ENCODE measurements at regions not wholly inside any gene's neighbourhood (a gene's known extent, or its start where the extent isn't known, plus 50 kb on each side); places are given as distances from the start of the nearest gene placed in this dataset.

GRCh38 chr2:150733051-150733618 is 245.7 kb upstream of the RND3 start:
- H3K4me1 ChIP-seq: peaks cover 9% of the 10 kb centered on the region
- H3K36me3 ChIP-seq (replicated peaks): no peaks in the 10 kb centered on the region
- no peaks in the 10 kb centered on the region for H3K27me3 ChIP-seq (ENCODE audit: low read depth)
- H3K9me3 ChIP-seq: no peaks in the 10 kb centered on the region
- no peak overlapping the region for H3K4me3 ChIP-seq
- in situ Hi-C loops (cut with MboI; ENCODE audit: low sequenced_read_pairs): no loop called here
- no peak for DNase-seq (ENCODE audit: low spot score in 2 of 2)

DNA sequence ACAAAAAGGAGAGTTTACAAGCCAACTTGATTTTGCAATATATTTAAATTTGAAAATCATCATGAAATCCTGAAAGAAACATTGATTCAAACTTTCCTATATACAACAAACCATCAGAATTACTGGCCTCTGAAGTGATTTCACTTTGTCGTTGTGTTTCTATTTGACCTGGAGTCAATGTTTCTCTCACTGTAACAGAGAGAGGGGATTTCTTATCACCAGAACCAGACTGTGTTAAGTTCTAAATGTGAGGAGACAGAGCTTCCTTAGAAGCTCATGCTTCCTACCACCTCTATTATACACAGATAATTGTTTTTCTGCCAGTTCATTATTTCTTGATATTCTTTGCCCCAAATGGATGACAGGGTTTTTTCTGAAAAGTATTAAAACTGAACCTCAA is 245.0 kb upstream of the RND3 start:
- H3K27me3 ChIP-seq (ENCODE audit: low read depth): no peaks in the 10 kb centered on the region
- no peak overlapping the region for H3K4me3 ChIP-seq
- peaks cover 9% of the 10 kb centered on the region for H3K4me1 ChIP-seq
- DNase-seq (ENCODE audit: low spot score in 2 of 2): no peak
- H3K36me3 ChIP-seq (replicated peaks): no peaks in the 10 kb centered on the region
- in situ Hi-C loops (cut with MboI; ENCODE audit: low sequenced_read_pairs): no loop called here
- no peaks in the 10 kb centered on the region for H3K9me3 ChIP-seq

DNA sequence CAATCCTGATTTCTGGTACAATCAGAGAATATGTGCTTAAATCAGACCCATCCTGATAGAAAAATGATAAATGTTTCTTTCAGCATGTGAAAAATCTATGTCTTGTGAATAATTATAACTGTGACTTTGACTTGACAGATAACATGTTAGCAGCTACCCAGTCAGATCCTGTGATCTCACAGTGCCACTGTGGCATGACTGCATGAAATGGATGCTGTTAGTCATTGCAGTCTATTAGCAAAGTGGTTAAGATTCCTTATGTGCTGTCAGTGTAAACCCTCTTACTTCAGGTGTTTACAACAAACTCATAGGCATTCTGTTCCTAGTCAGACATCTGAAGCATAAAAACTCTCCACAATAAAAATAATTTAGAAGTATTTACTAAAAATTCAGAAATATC is 244.6 kb upstream of the RND3 start:
- Histone ChIP-seq H3K4me3 (no peak overlapping the region), H3K9me3 (no peaks in the 10 kb centered on the region), H3K36me3 (replicated peaks) (no peaks in the 10 kb centered on the region), H3K27me3 (ENCODE audit: low read depth) (no peaks in the 10 kb centered on the region), H3K4me1 (peaks cover 9% of the 10 kb centered on the region)
- in situ Hi-C loops (cut with MboI; ENCODE audit: low sequenced_read_pairs): no loop called here
- DNase-seq (ENCODE audit: low spot score in 2 of 2): no peak

GRCh38 chr2:150729495-150729955 is 242.1 kb upstream of the RND3 start:
- H3K4me1 ChIP-seq: no peaks in the 10 kb centered on the region
- H3K27me3 ChIP-seq (ENCODE audit: low read depth): no peaks in the 10 kb centered on the region
- no peaks in the 10 kb centered on the region for H3K9me3 ChIP-seq
- H3K36me3 ChIP-seq (replicated peaks): no peaks in the 10 kb centered on the region
- in situ Hi-C loops (cut with MboI; ENCODE audit: low sequenced_read_pairs): no loop called here
- no peak for DNase-seq (ENCODE audit: low spot score in 2 of 2)
- H3K4me3 ChIP-seq: no peak overlapping the region

GRCh38 chr2:150718280-150718679 is 230.8 kb upstream of the RND3 start:
- in situ Hi-C loops (cut with MboI; ENCODE audit: low sequenced_read_pairs): no loop called here
- Histone ChIP-seq H3K4me3 (no peak overlapping the region), H3K9me3 (no peaks in the 10 kb centered on the region), H3K36me3 (replicated peaks) (no peaks in the 10 kb centered on the region), H3K4me1 (no peaks in the 10 kb centered on the region), H3K27me3 (ENCODE audit: low read depth) (no peaks in the 10 kb centered on the region)
- DNase-seq (ENCODE audit: low spot score in 2 of 2): no peak

- H3K36me3 ChIP-seq (replicated peaks): no peaks in the 10 kb centered on the region
- no peaks in the 10 kb centered on the region for H3K27me3 ChIP-seq (ENCODE audit: low read depth)
- no peaks in the 10 kb centered on the region for H3K4me1 ChIP-seq
- DNase-seq (ENCODE audit: low spot score in 2 of 2): no peak
- in situ Hi-C loops (cut with MboI; ENCODE audit: low sequenced_read_pairs): no loop called here
- no peak overlapping the region for H3K4me3 ChIP-seq
- H3K9me3 ChIP-seq: no peaks in the 10 kb centered on the region
These were observed 228.7 kb upstream of the RND3 start for GRCh38 chr2:150716186-150716585.

GRCh38 chr2:150715501-150715900 is 228.0 kb upstream of the RND3 start:
- H3K9me3 ChIP-seq: no peaks in the 10 kb centered on the region
- DNase-seq (ENCODE audit: low spot score in 2 of 2): no peak
- H3K4me1 ChIP-seq: no peaks in the 10 kb centered on the region
- H3K36me3 ChIP-seq (replicated peaks): no peaks in the 10 kb centered on the region
- no peak overlapping the region for H3K4me3 ChIP-seq
- H3K27me3 ChIP-seq (ENCODE audit: low read depth): no peaks in the 10 kb centered on the region
- in situ Hi-C loops (cut with MboI; ENCODE audit: low sequenced_read_pairs): no loop called here

GRCh38 chr2:150710916-150711315 is 223.4 kb upstream of the RND3 start:
- H3K9me3 ChIP-seq: no peaks in the 10 kb centered on the region
- no peaks in the 10 kb centered on the region for H3K36me3 ChIP-seq (replicated peaks)
- H3K4me3 ChIP-seq: no peak overlapping the region
- DNase-seq (ENCODE audit: low spot score in 2 of 2): no peak
- in situ Hi-C loops (cut with MboI; ENCODE audit: low sequenced_read_pairs): no loop called here
- H3K27me3 ChIP-seq (ENCODE audit: low read depth): no peaks in the 10 kb centered on the region
- peaks cover 6% of the 10 kb centered on the region for H3K4me1 ChIP-seq

DNA sequence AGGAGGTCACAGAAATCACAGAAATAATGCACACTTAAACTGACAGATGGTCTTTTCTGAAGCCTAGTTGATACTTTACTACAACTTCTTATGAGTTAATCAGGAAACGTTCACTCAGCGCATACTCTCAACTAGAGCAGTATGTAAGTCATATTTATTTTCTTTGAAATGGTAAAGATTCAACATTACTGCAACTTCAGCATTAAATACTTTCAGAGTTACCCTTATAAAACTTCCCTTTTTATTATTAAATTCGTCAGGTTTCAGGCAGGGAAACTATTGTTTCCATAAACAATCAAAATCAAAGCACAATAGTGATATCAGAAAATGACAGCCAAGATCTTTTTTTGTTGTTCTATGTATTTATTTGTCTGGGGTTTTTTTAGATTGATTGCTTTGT is 222.6 kb upstream of the RND3 start:
- no peak overlapping the region for H3K4me3 ChIP-seq
- peaks cover 10% of the 10 kb centered on the region for H3K4me1 ChIP-seq
- H3K27me3 ChIP-seq (ENCODE audit: low read depth): no peaks in the 10 kb centered on the region
- in situ Hi-C loops (cut with MboI; ENCODE audit: low sequenced_read_pairs): no loop called here
- no peaks in the 10 kb centered on the region for H3K36me3 ChIP-seq (replicated peaks)
- no peaks in the 10 kb centered on the region for H3K9me3 ChIP-seq
- DNase-seq (ENCODE audit: low spot score in 2 of 2): no peak

DNA sequence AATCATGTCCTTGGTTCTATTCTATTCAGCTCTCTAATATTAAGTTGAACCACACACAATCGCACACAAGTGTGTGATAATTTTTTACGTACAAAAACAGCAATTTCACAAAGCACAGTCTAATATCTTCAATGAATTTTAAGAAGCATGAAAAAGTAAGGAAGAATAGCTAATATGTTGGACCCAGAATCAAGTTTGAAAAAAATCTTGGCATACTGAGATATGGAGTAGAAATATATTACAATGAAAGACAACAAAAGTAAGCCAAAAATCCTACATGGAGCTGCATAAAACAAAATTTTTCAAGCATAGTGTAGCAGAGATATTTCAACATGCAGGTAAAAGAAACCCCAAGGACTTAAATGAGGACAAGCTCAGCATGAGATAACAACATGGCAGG is 219.1 kb upstream of the RND3 start:
- Histone ChIP-seq H3K4me1 (peaks cover 10% of the 10 kb centered on the region), H3K27me3 (ENCODE audit: low read depth) (no peaks in the 10 kb centered on the region), H3K9me3 (no peaks in the 10 kb centered on the region), H3K36me3 (replicated peaks) (no peaks in the 10 kb centered on the region), H3K4me3 (no peak overlapping the region)
- no peak for DNase-seq (ENCODE audit: low spot score in 2 of 2)
- in situ Hi-C loops (cut with MboI; ENCODE audit: low sequenced_read_pairs): no loop called here

GRCh38 chr2:150705767-150706166 is 218.3 kb upstream of the RND3 start:
- no peaks in the 10 kb centered on the region for H3K27me3 ChIP-seq (ENCODE audit: low read depth)
- no peaks in the 10 kb centered on the region for H3K36me3 ChIP-seq (replicated peaks)
- no peak for DNase-seq (ENCODE audit: low spot score in 2 of 2)
- in situ Hi-C loops (cut with MboI; ENCODE audit: low sequenced_read_pairs): no loop called here
- no peak overlapping the region for H3K4me3 ChIP-seq
- peaks cover 10% of the 10 kb centered on the region for H3K4me1 ChIP-seq
- H3K9me3 ChIP-seq: no peaks in the 10 kb centered on the region

GRCh38 chr2:150705357-150705756 is 217.9 kb upstream of the RND3 start:
- H3K9me3 ChIP-seq: no peaks in the 10 kb centered on the region
- H3K36me3 ChIP-seq (replicated peaks): no peaks in the 10 kb centered on the region
- H3K4me1 ChIP-seq: peaks cover 10% of the 10 kb centered on the region
- in situ Hi-C loops (cut with MboI; ENCODE audit: low sequenced_read_pairs): no loop called here
- H3K4me3 ChIP-seq: no peak overlapping the region
- no peaks in the 10 kb centered on the region for H3K27me3 ChIP-seq (ENCODE audit: low read depth)
- DNase-seq (ENCODE audit: low spot score in 2 of 2): peak in 1 of 2 experiments; percentile 9

DNA sequence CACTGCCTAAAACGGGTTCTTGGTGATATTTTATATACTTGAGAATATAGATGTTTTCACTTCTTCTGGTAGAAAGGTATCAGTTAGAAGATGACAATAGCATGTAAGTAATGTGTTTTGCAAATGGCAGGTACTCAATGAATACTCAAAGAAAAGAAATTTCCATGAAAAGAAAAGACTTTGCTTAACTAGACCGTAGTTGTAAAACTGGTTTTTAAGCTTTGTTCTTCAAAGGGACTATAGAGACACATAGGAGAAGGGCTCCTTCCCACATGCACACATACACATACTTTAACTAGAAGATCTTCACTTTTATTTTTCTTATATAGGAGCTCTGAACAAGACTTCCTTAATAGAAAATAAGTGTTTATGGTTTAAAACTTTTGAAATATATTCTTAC is 215.3 kb upstream of the RND3 start:
- H3K4me1 ChIP-seq: peaks cover 4% of the 10 kb centered on the region; the same call in 1 of the 2 replicates
- in situ Hi-C loops (cut with MboI; ENCODE audit: low sequenced_read_pairs): no loop called here
- no peak for DNase-seq (ENCODE audit: low spot score in 2 of 2)
- H3K9me3 ChIP-seq: no peaks in the 10 kb centered on the region
- no peak overlapping the region for H3K4me3 ChIP-seq
- no peaks in the 10 kb centered on the region for H3K36me3 ChIP-seq (replicated peaks)
- H3K27me3 ChIP-seq (ENCODE audit: low read depth): no peaks in the 10 kb centered on the region

DNA sequence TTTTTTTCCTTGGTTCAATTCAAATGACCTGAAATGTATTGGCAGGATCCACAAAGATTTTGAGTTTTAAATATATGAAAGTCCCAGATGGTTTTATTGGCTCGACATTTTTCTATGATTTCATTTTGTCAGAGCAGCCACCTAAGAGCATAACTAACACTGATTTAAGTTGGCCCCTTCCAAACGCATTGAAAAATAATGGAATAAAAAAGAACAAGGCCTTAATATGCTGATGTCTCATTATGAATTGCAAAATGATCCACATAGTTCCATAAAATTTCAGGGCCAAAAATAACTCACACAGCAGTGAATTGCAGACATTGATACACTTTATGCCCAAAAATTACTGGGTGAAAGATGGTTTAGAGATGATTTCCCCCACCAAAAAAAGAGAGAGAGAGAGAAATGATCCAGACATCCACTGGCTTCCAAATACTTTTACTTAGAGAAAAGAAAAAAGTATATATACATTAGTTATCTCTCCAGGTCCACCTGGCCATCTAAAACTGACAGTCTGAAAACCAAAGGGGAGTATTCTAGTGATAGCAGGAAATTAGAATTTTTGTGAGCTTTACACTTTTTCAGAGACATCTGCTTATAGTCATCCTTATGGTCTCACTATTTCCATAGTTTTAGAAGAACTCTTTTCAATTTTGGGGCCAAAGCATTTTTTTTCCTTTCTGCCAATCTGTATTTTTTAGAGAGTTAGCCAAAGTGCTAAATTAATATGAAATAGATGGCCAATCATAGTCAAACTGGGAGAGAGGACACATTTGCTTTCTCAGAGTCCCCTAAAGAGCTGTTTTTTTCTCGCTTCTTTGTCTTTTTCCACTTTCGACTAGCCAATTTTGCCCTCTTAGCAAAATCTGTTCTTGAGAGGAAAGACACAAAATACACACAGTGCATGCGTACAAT is 213.5 kb upstream of the RND3 start:
- Histone ChIP-seq H3K4me3 (no peak overlapping the region), H3K4me1 (peaks cover 4% of the 10 kb centered on the region; the same call in 1 of the 2 replicates), H3K36me3 (replicated peaks) (no peaks in the 10 kb centered on the region), H3K27me3 (ENCODE audit: low read depth) (no peaks in the 10 kb centered on the region), H3K9me3 (no peaks in the 10 kb centered on the region)
- no peak for DNase-seq (ENCODE audit: low spot score in 2 of 2)
- in situ Hi-C loops (cut with MboI; ENCODE audit: low sequenced_read_pairs): no loop called here
